SHP77 (cell line): ENCODE measurements at regions not wholly inside any gene's neighbourhood (a gene's known extent, or its start where the extent isn't known, plus 50 kb on each side); places are given as distances from the start of the nearest gene placed in this dataset.
A peak's percentile ranks its signal among the peaks of the same experiment; 100 is the strongest.
"Not testable (repeated sequence)": the region's sequence is repeated elsewhere in the genome, so short reads cannot be mapped to it uniquely, and the experiment has no call there.

ENCODE experiments used
- DNase-seq, 2 experiments: peaks; one replicate each; lab custom pipeline; 2025; lab: John Stamatoyannopoulos, UW

DNA sequence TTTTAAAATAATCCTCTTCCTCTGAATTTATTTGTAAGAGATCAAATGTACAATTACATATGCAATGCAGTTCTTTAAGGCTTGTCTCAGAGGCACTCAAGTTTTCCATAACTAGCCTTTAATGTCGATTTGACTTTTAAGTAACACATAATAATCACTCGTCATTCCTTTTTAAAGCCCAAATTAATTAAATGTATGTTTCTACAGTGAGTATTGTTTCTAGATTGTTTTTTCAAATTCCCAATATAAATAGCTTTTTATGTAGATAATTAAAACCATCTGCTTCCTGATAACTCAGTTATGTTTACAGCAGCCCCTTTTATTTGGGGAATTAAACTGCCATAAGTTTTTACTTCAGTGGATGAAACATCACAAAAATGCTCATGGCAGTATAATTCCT lies 185.1 kb downstream of the ETNK1 start:
- DNase-seq: no peak

DNA sequence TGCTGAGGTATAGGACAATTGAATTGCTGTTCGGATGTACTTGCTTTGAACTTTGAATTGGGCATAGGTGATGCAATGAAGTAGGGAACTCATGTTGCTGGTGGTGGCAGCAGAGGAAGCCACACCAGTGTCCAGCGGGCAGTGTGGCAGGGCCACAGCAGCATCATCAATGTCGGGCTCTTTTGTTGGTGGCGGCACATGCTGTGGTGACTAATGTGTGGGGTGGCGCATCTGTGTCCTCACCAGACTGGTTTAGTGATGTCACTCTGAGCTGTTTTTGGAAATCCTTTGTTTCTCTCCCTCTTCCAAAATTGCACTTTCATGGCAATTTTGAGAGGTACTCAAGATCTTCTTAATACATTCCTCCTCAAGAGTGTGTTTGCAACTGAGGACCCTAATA lies 187.6 kb downstream of the ETNK1 start:
- DNase-seq: no peak

GRCh38 chr12:22821985-22822384 lies 197.0 kb downstream of the ETNK1 start:
- no peak for DNase-seq

DNA sequence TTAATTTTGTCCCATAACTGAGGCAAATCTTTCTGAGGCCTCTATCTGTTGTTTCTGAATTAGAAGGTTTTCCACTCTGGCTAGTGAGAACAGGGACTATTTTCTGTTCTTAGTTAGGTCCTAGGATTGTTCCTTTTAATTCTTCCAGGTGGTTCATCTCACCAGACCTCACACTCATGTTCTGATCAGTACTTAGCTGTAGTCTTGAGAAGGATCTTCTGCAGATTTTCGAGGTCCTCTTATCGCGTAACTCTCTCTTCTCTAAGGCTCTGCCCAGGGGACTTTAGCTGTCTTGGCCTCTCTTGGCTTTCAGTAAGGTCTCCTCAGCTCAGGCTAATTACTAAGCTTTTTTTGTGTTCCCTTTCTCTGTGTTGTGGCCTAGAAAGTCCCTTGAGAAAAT lies 201.1 kb downstream of the ETNK1 start:
- no peak for DNase-seq

DNA sequence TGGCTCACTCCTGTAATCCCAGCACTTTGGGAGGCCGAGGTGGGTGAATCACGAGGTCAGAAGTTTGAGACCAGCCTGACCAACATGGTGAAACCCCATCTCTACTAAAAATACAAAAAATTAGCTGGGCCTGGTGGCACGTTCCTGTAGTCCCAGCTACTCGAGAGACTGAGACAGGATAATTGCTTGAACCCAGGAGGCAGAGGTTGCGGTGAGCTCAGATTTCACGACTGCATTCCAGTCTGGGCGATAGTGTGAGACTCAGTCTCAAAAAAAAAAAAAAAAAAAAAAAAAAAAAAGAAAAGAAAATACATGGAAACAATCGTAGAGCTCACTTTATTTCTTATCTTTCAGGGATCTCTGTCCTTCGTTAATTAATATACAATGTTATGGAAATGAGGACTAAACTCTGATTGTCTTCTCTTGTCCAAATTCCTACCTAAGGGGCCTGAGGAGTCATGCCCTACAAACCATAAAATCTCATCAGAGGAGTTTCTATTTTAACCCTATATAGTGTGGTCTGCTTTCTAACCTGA lies 201.5 kb downstream of the ETNK1 start:
- DNase-seq: not testable (repeated sequence)

- no peak for DNase-seq
Observed at GRCh38 chr12:22828066-22828465, 203.1 kb downstream of the ETNK1 start.

- DNase-seq: no peak
Observed at GRCh38 chr12:22835431-22835830, 210.5 kb downstream of the ETNK1 start.

GRCh38 chr12:22850185-22850584 lies 225.2 kb downstream of the ETNK1 start:
- no peak for DNase-seq

- DNase-seq: no peak
Observed at GRCh38 chr12:22851532-22851931, 226.6 kb downstream of the ETNK1 start.

DNA sequence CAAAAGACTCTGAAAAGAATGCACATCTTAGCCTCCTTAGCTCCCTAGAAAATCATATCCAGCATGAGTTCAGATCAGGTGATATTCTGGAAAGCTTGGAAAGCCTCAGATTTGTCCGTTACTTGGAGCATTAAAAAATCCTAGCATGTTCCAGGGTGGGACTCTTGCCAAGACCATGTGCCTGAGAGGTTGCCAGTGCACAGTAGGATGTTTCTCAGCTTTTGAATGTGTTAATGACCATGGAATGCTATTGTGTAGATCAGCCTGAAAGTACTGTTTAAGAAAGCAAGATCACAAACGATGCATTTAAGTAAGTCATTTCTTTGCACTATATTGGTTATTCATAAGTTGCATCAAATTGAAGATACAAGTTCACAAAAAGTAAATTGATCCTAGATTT lies 230.5 kb downstream of the ETNK1 start:
- no peak for DNase-seq

- peak in 1 of 2 experiments; percentile 4 for DNase-seq
Observed at GRCh38 chr12:22856178-22856577, 231.2 kb downstream of the ETNK1 start.

DNA sequence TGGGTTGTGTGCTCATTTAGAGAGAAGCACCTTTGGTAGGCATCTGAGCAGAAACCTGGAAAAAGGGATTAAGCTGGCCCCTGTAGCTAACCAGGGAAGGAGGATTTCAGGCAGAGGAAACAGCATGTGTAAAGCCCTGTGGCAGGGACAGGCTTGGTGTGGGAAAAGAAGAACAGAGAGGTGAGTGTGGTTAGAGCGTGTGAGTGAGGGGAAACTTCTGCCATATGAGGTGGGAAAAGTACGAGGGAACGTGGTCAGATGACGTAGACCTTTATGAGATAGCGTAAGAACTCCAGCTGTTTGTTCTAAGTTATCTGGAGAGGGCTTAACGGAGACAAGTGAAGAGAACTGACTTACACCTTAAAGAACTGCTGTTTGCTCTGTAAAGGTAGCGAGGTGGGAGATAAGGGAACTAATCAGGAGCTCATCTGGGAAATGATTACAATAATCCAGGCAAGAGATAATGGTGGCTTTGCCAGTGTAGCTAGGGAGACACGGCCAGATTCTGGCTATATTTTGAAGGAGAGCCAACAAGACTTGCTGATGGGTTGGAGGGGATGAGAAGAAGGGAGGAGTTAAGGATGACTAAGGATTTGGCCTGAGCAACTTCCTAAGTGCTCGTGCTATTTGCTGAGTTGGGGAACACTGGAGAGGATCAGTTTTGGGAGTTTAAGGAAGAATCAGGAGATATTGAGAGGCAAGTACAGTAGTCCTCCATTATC lies 234.0 kb downstream of the ETNK1 start:
- DNase-seq: no peak

DNA sequence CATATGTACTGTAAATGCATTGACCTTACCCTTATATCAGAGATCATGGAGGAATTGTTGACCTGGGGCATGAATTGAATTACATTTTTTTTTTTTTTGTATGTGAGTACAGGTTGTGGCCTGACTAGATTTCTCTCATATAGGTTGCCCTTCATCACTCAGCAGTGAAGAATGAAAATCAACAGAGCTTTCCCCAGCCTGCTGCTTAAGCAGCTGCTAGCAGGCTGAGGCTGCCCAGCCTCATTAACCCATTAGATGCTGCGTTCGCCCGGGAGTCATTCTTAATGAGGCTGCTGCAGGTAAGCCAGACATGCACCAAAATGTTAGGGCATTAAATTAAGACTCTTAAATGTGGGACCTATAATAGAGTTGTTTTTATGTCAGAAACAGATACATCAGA lies 236.0 kb downstream of the ETNK1 start:
- DNase-seq: no peak

DNA sequence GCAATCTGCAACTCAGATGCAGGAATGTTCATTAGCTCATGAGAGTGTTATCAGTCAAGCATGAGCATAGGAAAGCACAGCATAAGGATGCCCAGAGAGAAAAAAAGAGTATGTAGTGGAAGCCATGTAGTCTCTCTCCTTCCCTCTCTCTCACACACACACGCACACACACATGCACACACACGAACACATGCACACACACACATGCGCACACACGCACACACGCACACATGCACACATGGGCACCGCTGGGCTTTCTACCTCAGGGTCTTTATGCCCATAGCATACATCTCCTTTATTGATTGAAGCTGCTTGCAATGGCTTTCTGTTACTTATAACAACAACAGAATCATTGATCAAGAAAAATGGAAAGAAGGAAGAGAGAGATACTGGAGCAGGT lies 240.9 kb downstream of the ETNK1 start:
- no peak for DNase-seq

GRCh38 chr12:22866406-22866805 lies 241.4 kb downstream of the ETNK1 start:
- no peak for DNase-seq

- no peak for DNase-seq
Observed at GRCh38 chr12:22874151-22874550, 249.2 kb downstream of the ETNK1 start.

DNA sequence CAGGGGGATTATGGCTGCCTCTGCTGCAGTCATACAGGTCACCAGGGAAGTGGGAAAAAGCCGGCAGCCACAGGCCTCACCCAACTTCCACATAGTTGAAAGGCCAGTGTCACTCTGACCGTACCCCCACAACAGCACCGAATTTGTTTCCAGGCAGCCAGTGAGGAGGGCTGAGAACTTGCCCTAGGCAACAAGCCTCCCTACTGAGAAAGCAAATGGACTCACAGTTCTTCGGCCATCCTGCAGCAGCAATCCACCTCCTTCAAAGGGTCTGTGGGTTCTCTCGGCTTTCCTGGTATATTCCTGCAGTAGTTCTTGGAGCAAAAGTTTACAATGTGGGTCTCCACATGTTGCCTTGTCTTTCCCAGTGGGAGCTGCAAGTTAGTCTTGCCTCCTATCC lies 251.3 kb downstream of the ETNK1 start:
- DNase-seq: no peak

- DNase-seq: no peak
Observed at GRCh38 chr12:22879203-22879602, 254.2 kb downstream of the ETNK1 start.

DNA sequence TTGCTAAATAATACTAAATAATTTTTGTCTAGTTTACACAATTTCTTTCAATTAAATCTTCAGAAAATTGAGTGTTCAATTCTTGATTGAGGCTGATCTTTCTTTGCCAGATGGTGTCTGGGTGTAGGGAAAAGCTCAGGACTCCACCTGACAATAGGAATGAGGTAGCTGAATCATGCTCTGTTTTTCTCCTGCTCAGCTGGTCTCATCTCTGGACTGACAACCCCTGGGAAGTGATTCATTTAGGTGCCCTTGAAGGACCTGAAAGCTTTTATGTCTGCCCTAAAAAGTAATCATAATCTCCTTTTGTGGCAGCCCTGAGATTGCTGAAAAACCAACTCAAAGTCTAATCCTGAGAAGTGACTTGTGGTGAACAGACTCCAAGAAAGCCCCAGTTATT lies 255.4 kb downstream of the ETNK1 start:
- no peak for DNase-seq

GRCh38 chr12:22880807-22881206 lies 255.8 kb downstream of the ETNK1 start:
- DNase-seq: no peak

GRCh38 chr12:22881878-22882385 lies 257.0 kb downstream of the ETNK1 start:
- no peak for DNase-seq

DNA sequence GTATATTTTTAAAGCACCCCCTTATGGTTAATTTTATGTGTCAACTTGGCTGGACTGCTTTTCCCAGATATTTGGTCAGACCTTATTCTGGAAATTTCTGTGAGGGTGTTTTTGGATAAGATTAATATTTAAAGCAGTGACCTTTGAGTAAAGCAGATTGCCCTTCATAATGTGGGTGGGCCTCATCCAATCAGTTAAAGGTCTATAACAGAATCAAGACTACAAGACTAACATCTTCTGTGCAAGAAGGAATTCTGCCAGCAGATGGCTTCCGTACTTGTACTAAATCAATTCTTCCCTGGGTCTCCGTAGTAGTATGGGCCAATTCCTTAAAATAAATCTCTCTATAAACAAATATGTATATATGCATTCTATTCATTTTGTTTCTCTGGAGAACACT lies 257.6 kb downstream of the ETNK1 start:
- no peak for DNase-seq

GRCh38 chr12:22893878-22894277 lies 268.9 kb downstream of the ETNK1 start:
- DNase-seq: no peak

DNA sequence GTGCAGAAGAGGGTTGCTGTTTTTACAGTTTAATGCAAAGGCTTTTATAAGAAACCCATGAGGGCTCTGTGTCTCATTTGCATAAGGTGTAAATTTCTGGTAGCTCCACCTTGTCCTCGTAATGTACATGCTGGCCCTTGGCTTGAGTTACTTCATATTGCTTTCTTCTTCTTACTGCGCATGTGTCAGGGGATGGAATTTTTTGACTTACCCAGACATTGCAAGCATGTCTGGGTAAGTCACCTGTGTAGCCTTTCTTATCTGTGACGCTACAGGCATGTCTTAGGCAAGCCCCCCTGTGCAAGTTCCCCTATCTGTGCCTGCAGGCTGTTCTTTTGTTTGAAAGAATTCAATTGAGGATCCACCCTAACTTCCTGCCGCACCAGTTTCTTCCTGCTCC lies 274.2 kb downstream of the ETNK1 start:
- DNase-seq: no peak
